ENCODE measurements at regions not wholly inside any gene's neighbourhood (a gene's known extent, or its start where the extent isn't known, plus 50 kb on each side); places are given as distances from the start of the nearest gene placed in this dataset.

GRCh38 chrY:15689994-15690393 is 1165.7 kb downstream of the NLGN4Y start:
- DNase-seq = no peak

- DNase-seq = no peak
Observed at GRCh38 chrY:15702131-15702530, 1177.8 kb downstream of the NLGN4Y start.

GRCh38 chrY:15704906-15705305 is 1180.6 kb downstream of the NLGN4Y start:
- no peak for DNase-seq

GRCh38 chrY:15749533-15750433 is 1225.5 kb downstream of the NLGN4Y start:
- no peak for DNase-seq

GRCh38 chrY:15751001-15751400 is 1226.7 kb downstream of the NLGN4Y start:
- DNase-seq = no peak

GRCh38 chrY:15756266-15756665 is 1231.9 kb downstream of the NLGN4Y start:
- no peak for DNase-seq

GRCh38 chrY:15773579-15773978 is 1249.2 kb downstream of the NLGN4Y start:
- no peak for DNase-seq

- DNase-seq = no peak
Observed at GRCh38 chrY:15775880-15776279, 1251.6 kb downstream of the NLGN4Y start.

GRCh38 chrY:15779891-15780290 is 1255.6 kb downstream of the NLGN4Y start:
- DNase-seq = no peak

GRCh38 chrY:15800021-15800420 is 1275.7 kb downstream of the NLGN4Y start:
- DNase-seq = no peak

- no peak for DNase-seq
Observed at GRCh38 chrY:15805985-15806384, 1281.7 kb downstream of the NLGN4Y start.

GRCh38 chrY:15814241-15814640 is 1289.9 kb downstream of the NLGN4Y start:
- no peak for DNase-seq

All from CD4-positive, alpha-beta T cell treated with Interleukin-10 for 1 hour (primary cell).